ENCODE measurements at regions not wholly inside any gene's neighbourhood (a gene's known extent, or its start where the extent isn't known, plus 50 kb on each side); places are given as distances from the start of the nearest gene placed in this dataset.
"Not testable (repeated sequence)": the region's sequence is repeated elsewhere in the genome, so short reads cannot be mapped to it uniquely, and the experiment has no call there.

- no peak overlapping the region for H3K4me3 Mint-ChIP-seq
- H3K4me2 ChIP-seq: no peak overlapping the region
- no peak overlapping the region for H3K27ac ChIP-seq
- H2AFZ ChIP-seq (replicated peaks): no peak overlapping the region
- H3K4me3 ChIP-seq: no peak overlapping the region
- no peak for TF ChIP-seq EZH2phosphoT487 (IDR thresholded peaks at IDR 0.05)
- TF ChIP-seq CTCF (IDR thresholded peaks at IDR 0.05): no peak
- TF ChIP-seq EZH2 (IDR thresholded peaks at IDR 0.05): no peak
- no peak overlapping the region for H3K9ac ChIP-seq
- H3K27ac Mint-ChIP-seq: no peak overlapping the region
- no peaks in the 10 kb centered on the region for H3K79me2 ChIP-seq (ENCODE audit: low read depth)
- no peaks in the 10 kb centered on the region for H3K27me3 Mint-ChIP-seq (ENCODE audit: insufficient read depth, low read depth)
- no peaks in the 10 kb centered on the region for H3F3A ChIP-seq (ENCODE audit: low read depth)
- H3K4me1 Mint-ChIP-seq: peaks cover 10% of the 10 kb centered on the region
- no peak for DNase-seq (ENCODE audit: low spot score)
- no peaks in the 10 kb centered on the region for H3K9me3 Mint-ChIP-seq
- H4K20me1 ChIP-seq (ENCODE audit: low read depth): no peaks in the 10 kb centered on the region
- H3K36me3 ChIP-seq: no peaks in the 10 kb centered on the region
- no peaks in the 10 kb centered on the region for H3K36me3 Mint-ChIP-seq
- H3K27me3 ChIP-seq: no peaks in the 10 kb centered on the region
- peaks cover 10% of the 10 kb centered on the region for H3K4me1 ChIP-seq
- H3K9me3 ChIP-seq (ENCODE audit: low read depth): no peaks in the 10 kb centered on the region
Measured at GRCh38 chr16:77514500-77515220, 79.8 kb upstream of the ADAMTS18 start.

GRCh38 chr16:77525226-77525625 lies 90.4 kb upstream of the ADAMTS18 start:
- H3K36me3 ChIP-seq; H3K4me1 Mint-ChIP-seq; H2AFZ ChIP-seq (replicated peaks); H3K9me3 ChIP-seq (ENCODE audit: low read depth); H3K27me3 Mint-ChIP-seq (ENCODE audit: insufficient read depth, low read depth); H4K20me1 ChIP-seq (ENCODE audit: low read depth); H3K27ac Mint-ChIP-seq; H3K79me2 ChIP-seq (ENCODE audit: low read depth); H3K4me2 ChIP-seq; H3K4me1 ChIP-seq; DNase-seq (ENCODE audit: low spot score); H3F3A ChIP-seq (ENCODE audit: low read depth); H3K4me3 ChIP-seq; H3K27me3 ChIP-seq; H3K36me3 Mint-ChIP-seq; H3K27ac ChIP-seq; H3K4me3 Mint-ChIP-seq; H3K9ac ChIP-seq: not testable (repeated sequence)
- peaks cover 27% of the 10 kb centered on the region for H3K9me3 Mint-ChIP-seq

GRCh38 chr16:77531752-77532151 lies 96.9 kb upstream of the ADAMTS18 start:
- no peak for DNase-seq (ENCODE audit: low spot score)
- H3K9ac ChIP-seq: no peak overlapping the region
- no peaks in the 10 kb centered on the region for H3K4me1 ChIP-seq
- no peaks in the 10 kb centered on the region for H3K36me3 ChIP-seq
- TF ChIP-seq EZH2 (IDR thresholded peaks at IDR 0.05) (no peak), EZH2phosphoT487 (IDR thresholded peaks at IDR 0.05) (no peak), CTCF (IDR thresholded peaks at IDR 0.05) (no peak)
- H4K20me1 ChIP-seq (ENCODE audit: low read depth): no peaks in the 10 kb centered on the region
- H3F3A ChIP-seq (ENCODE audit: low read depth): no peaks in the 10 kb centered on the region
- Mint-ChIP-seq H3K27ac (no peak overlapping the region), H3K4me3 (no peak overlapping the region), H3K27me3 (ENCODE audit: insufficient read depth, low read depth) (no peaks in the 10 kb centered on the region), H3K4me1 (peaks cover 6% of the 10 kb centered on the region), H3K9me3 (peaks cover 7% of the 10 kb centered on the region), H3K36me3 (no peaks in the 10 kb centered on the region)
- H3K4me3 ChIP-seq: no peak overlapping the region
- H3K27me3 ChIP-seq: no peaks in the 10 kb centered on the region
- no peak overlapping the region for H3K27ac ChIP-seq
- no peaks in the 10 kb centered on the region for H3K9me3 ChIP-seq (ENCODE audit: low read depth)
- no peaks in the 10 kb centered on the region for H3K79me2 ChIP-seq (ENCODE audit: low read depth)
- no peak overlapping the region for H3K4me2 ChIP-seq
- no peak overlapping the region for H2AFZ ChIP-seq (replicated peaks)

- Histone ChIP-seq H4K20me1 (ENCODE audit: low read depth) (no peaks in the 10 kb centered on the region), H3K9ac (no peak overlapping the region), H3K4me2 (no peak overlapping the region), H3K79me2 (ENCODE audit: low read depth) (no peaks in the 10 kb centered on the region), H3K9me3 (ENCODE audit: low read depth) (no peaks in the 10 kb centered on the region), H3K27ac (no peak overlapping the region), H3K4me3 (no peak overlapping the region), H3K4me1 (no peaks in the 10 kb centered on the region), H3K27me3 (no peaks in the 10 kb centered on the region), H3F3A (ENCODE audit: low read depth) (peaks cover 3% of the 10 kb centered on the region), H2AFZ (replicated peaks) (no peak overlapping the region), H3K36me3 (no peaks in the 10 kb centered on the region)
- peaks cover 14% of the 10 kb centered on the region for H3K4me1 Mint-ChIP-seq
- TF ChIP-seq CTCF (IDR thresholded peaks at IDR 0.05) (no peak), EZH2phosphoT487 (IDR thresholded peaks at IDR 0.05) (no peak), EZH2 (IDR thresholded peaks at IDR 0.05) (no peak)
- peaks cover 4% of the 10 kb centered on the region for H3K27me3 Mint-ChIP-seq (ENCODE audit: insufficient read depth, low read depth)
- no peaks in the 10 kb centered on the region for H3K9me3 Mint-ChIP-seq
- no peaks in the 10 kb centered on the region for H3K36me3 Mint-ChIP-seq
- H3K4me3 Mint-ChIP-seq: no peak overlapping the region
- DNase-seq (ENCODE audit: low spot score): no peak
- H3K27ac Mint-ChIP-seq: no peak overlapping the region
Measured at GRCh38 chr16:77536809-77537208, 102.0 kb upstream of the ADAMTS18 start.

Data from neural progenitor cell (in vitro differentiated cells).